HEK293 (cell line): ENCODE measurements at regions not wholly inside any gene's neighbourhood (a gene's known extent, or its start where the extent isn't known, plus 50 kb on each side); places are given as distances from the start of the nearest gene placed in this dataset.
"Not testable (repeated sequence)": the region's sequence is repeated elsewhere in the genome, so short reads cannot be mapped to it uniquely, and the experiment has no call there.

Source experiments
- CTCF ChIA-PET: fragments of 350-600 bp; formaldehyde crosslinking; extraction: SDS; loops from one replicate; lab custom pipeline; 2021; ENCODE audit warnings: antibody characterized with exemption; lab: Yijun Ruan, JAX
- POLR2A ChIA-PET: fragments of 300-600 bp; formaldehyde crosslinking; extraction: SDS; loops from one replicate; lab custom pipeline; 2020; ENCODE audit warnings: antibody characterized with exemption, inconsistent platforms; lab: Yijun Ruan, JAX
- H3K27ac ChIP-seq: fragments of 200-500 bp; sonication (Bioruptor generic); 2 replicates; pipeline ENCODE4 v1.5.1; 2014; ENCODE audit warnings: low read depth, low read length, control low read depth, inconsistent platforms; ENCODE audit errors: extremely low read depth
- H3K36me3 ChIP-seq, 2 experiments: fragments of 200-500 bp in 1 of 2; sonication (Bioruptor generic) in 1 of 2; 1 replicate in 1 of 2; 2 replicates in 1 of 2; pipeline ENCODE4 v1.5.1; 2014 to 2017; ENCODE audit warnings: inconsistent platforms in 2 of 2, low read length in 2 of 2; ENCODE audit not compliant: control insufficient read depth in 2 of 2, insufficient read depth in 1 of 2
- H3K4me1 ChIP-seq: fragments of 200-500 bp; sonication (Bioruptor generic); 2 replicates; pipeline ENCODE4 v1.5.1; 2014; ENCODE audit warnings: mild to moderate bottlenecking, low read length, inconsistent platforms; ENCODE audit not compliant: control insufficient read depth, insufficient read depth
- H3K4me3 ChIP-seq: 2 replicates; pipeline ENCODE4 v1.5.1; 2011; ENCODE audit warnings: low read depth, mild to moderate bottlenecking, control low read depth, low read length, moderate library complexity
- H3K9me3 ChIP-seq: fragments of 200-500 bp; sonication (Bioruptor generic); 2 replicates; pipeline ENCODE4 v1.5.1; 2014; ENCODE audit warnings: low read depth, low read length, inconsistent platforms; ENCODE audit not compliant: control insufficient read depth, insufficient read depth
- PRDM10 ChIP-seq: fragments of 450-650 bp; formaldehyde crosslinking; IDR thresholded peaks from 2 replicates; pipeline ENCODE4 v1.5.1; 2016; ENCODE audit warnings: missing biosample characterization, missing genetic modification characterization
- SCRT2 ChIP-seq: fragments of 450-650 bp; formaldehyde crosslinking; IDR thresholded peaks from 2 replicates; pipeline ENCODE4 v1.5.1; 2016; ENCODE audit warnings: missing biosample characterization, missing genetic modification characterization
- ZBTB48 ChIP-seq: fragments of 450-650 bp; formaldehyde crosslinking; IDR thresholded peaks from 2 replicates; pipeline ENCODE4 v1.5.1; 2016; ENCODE audit warnings: missing biosample characterization, missing genetic modification characterization
- ZEB2 ChIP-seq: fragments of 450-650 bp; formaldehyde crosslinking; IDR thresholded peaks from 2 replicates; pipeline ENCODE4 v1.5.1; 2016; ENCODE audit warnings: missing biosample characterization, missing genetic modification characterization
- ZFP69B ChIP-seq: fragments of 450-650 bp; formaldehyde crosslinking; IDR thresholded peaks from 2 replicates; pipeline ENCODE4 v1.5.1; 2016; ENCODE audit warnings: missing biosample characterization, missing genetic modification characterization
- ZNF140 ChIP-seq: fragments of 450-650 bp; formaldehyde crosslinking; IDR thresholded peaks from 2 replicates; pipeline ENCODE4 v1.5.1; 2016; ENCODE audit warnings: missing biosample characterization, missing genetic modification characterization
- ZNF2 ChIP-seq: fragments of 450-650 bp; formaldehyde crosslinking; IDR thresholded peaks from 2 replicates; pipeline ENCODE4 v1.5.1; 2016; ENCODE audit warnings: missing biosample characterization, missing genetic modification characterization
- ZNF521 ChIP-seq: fragments of 450-650 bp; formaldehyde crosslinking; IDR thresholded peaks from 2 replicates; pipeline ENCODE4 v1.5.1; 2017; ENCODE audit warnings: missing biosample characterization, mild to moderate bottlenecking, missing genetic modification characterization
- ZNF530 ChIP-seq: fragments of 450-650 bp; formaldehyde crosslinking; IDR thresholded peaks from 2 replicates; pipeline ENCODE4 v1.5.1; 2016; ENCODE audit warnings: low read depth, missing biosample characterization, missing genetic modification characterization
- ZNF561 ChIP-seq: fragments of 450-650 bp; IDR thresholded peaks from 2 replicates; pipeline ENCODE4 v1.5.1; 2018; ENCODE audit warnings: missing biosample characterization, missing genetic modification characterization, borderline replicate concordance
- ZNF623 ChIP-seq: fragments of 450-650 bp; formaldehyde crosslinking; IDR thresholded peaks from 2 replicates; pipeline ENCODE4 v1.5.1; 2016; ENCODE audit warnings: missing biosample characterization, missing genetic modification characterization
- ZNF664 ChIP-seq: fragments of 450-650 bp; formaldehyde crosslinking; IDR thresholded peaks from 2 replicates; pipeline ENCODE4 v1.5.1; 2016; ENCODE audit warnings: missing biosample characterization, missing genetic modification characterization
- ZNF707 ChIP-seq: fragments of 450-650 bp; formaldehyde crosslinking; IDR thresholded peaks from 2 replicates; pipeline ENCODE4 v1.5.1; 2016; ENCODE audit warnings: missing biosample characterization, missing genetic modification characterization

- no peak for TF ChIP-seq SCRT2
- TF ChIP-seq ZNF2 (tag by site-specific recombination): no peak
- no peak for TF ChIP-seq ZNF707 (tag by site-specific recombination)
- no peak for TF ChIP-seq ZNF664
These were observed 368.5 kb downstream of the KIF2B start (continued) for GRCh38 chr17:54191261-54191660.

GRCh38 chr17:54194268-54194667 is 371.5 kb downstream of the KIF2B start:
- Histone ChIP-seq H3K4me1 (no peaks in the 10 kb centered on the region), H3K4me3 (no peak overlapping the region), H3K9me3 (no peaks in the 10 kb centered on the region)
- ChIA-PET CTCF (no interaction called here), POLR2A (no interaction called here)
- no peak for TF ChIP-seq ZNF140 (tag by site-specific recombination)
- no peak for TF ChIP-seq ZNF530 (tag by site-specific recombination)
- TF ChIP-seq PRDM10 (tag by site-specific recombination): no peak
- TF ChIP-seq ZFP69B (tag by site-specific recombination): no peak
- TF ChIP-seq, all 188 proteins: peak for 0
- Histone ChIP-seq H3K36me3 (no peaks in the 10 kb centered on the region), H3K27ac (no peak overlapping the region)

- no peak overlapping the region for H3K4me3 ChIP-seq
- no peak for TF ChIP-seq ZBTB48 (tag by site-specific recombination)
- no peaks in the 10 kb centered on the region for H3K9me3 ChIP-seq
- no peaks in the 10 kb centered on the region for H3K36me3 ChIP-seq
- H3K4me1 ChIP-seq: no peaks in the 10 kb centered on the region
- ChIA-PET CTCF (no interaction called here), POLR2A (no interaction called here)
- H3K27ac ChIP-seq: no peak overlapping the region
These were observed 374.0 kb downstream of the KIF2B start for GRCh38 chr17:54196751-54197150.

- POLR2A ChIA-PET, H3K4me3 ChIP-seq, CTCF ChIA-PET, H3K36me3 ChIP-seq, H3K27ac ChIP-seq, H3K9me3 ChIP-seq, H3K4me1 ChIP-seq: not testable (repeated sequence)
These were observed 378.7 kb downstream of the KIF2B start for GRCh38 chr17:54201380-54201779.

GRCh38 chr17:54220829-54221228 is 398.1 kb downstream of the KIF2B start:
- ChIA-PET POLR2A (no interaction called here), CTCF (interaction anchor here (0.5 kb wide), 1 partner anchor 16 kb away, joined by 3 read pairs; no protein-coding TSS in a partner anchor)
- Histone ChIP-seq H3K27ac (no peak overlapping the region), H3K36me3 (no peaks in the 10 kb centered on the region), H3K4me3 (no peak overlapping the region), H3K9me3 (no peaks in the 10 kb centered on the region), H3K4me1 (no peaks in the 10 kb centered on the region)
- no peak for TF ChIP-seq ZEB2 (tag by site-specific recombination)
- no peak for TF ChIP-seq ZNF561
- no peak for TF ChIP-seq ZNF623 (tag by site-specific recombination)
- TF ChIP-seq ZNF521 (tag by site-specific recombination): no peak
